ENCODE measurements at regions not wholly inside any gene's neighbourhood (a gene's known extent, or its start where the extent isn't known, plus 50 kb on each side); places are given as distances from the start of the nearest gene placed in this dataset.
"Not testable (repeated sequence)": the region's sequence is repeated elsewhere in the genome, so short reads cannot be mapped to it uniquely, and the experiment has no call there.

DNA sequence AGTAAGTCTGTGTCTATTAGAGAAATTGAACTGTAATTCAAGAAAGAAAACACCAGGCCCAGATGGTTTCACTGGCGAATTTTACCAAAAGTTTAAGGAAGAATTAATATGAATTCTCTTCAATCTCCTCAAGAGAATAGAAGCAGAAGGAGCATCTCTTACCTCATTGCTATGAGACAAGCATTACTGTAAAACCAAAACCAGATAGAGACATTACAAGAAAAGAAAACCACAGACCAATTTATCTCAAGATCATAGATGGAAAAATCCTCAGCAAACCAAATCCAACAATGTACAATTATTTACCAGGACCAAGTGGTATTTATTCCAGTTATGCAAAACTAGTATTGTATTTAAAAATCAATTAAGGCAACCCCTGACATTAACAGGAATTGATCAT, 160.6 kb downstream of the LIPI start:
- intact Hi-C loops (cut with DNase I): no loop called here
- TF ChIP-seq, protein P1, sequence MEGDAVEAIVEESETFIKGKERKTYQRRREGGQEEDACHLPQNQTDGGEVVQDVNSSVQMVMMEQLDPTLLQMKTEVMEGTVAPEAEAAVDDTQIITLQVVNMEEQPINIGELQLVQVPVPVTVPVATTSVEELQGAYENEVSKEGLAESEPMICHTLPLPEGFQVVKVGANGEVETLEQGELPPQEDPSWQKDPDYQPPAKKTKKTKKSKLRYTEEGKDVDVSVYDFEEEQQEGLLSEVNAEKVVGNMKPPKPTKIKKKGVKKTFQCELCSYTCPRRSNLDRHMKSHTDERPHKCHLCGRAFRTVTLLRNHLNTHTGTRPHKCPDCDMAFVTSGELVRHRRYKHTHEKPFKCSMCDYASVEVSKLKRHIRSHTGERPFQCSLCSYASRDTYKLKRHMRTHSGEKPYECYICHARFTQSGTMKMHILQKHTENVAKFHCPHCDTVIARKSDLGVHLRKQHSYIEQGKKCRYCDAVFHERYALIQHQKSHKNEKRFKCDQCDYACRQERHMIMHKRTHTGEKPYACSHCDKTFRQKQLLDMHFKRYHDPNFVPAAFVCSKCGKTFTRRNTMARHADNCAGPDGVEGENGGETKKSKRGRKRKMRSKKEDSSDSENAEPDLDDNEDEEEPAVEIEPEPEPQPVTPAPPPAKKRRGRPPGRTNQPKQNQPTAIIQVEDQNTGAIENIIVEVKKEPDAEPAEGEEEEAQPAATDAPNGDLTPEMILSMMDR (IDR thresholded peaks at IDR 0.05): no peak
- H3K27me3 ChIP-seq: no peaks in the 10 kb centered on the region
- no peaks in the 10 kb centered on the region for H3K36me3 ChIP-seq
- no peaks in the 10 kb centered on the region for H3K9me3 ChIP-seq
- DNase-seq: no peak
- no peak overlapping the region for H3K27ac ChIP-seq
- no peak overlapping the region for H3K4me3 ChIP-seq
- no peaks in the 10 kb centered on the region for H3K4me1 ChIP-seq
- no peak for ATAC-seq

DNA sequence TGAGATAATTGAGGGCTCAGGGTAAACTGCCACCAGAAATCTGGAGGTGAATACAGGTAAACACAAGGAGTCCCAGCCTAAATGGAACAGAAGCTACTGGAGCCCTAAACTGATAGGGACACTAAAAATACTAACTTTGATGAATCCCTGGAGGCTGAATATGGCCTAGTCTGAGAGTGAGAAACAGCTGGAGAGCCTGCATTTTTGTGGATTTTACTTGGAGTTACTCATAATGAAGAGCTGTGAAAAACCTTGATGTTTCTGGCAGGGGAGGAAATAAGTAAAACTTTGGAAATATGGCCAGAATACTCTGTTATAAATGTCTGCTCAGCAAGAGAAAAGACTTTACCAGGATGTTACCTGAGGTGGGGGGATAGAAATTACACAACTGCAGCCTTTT, 164.4 kb downstream of the LIPI start:
- TF ChIP-seq, protein P1 (IDR thresholded peaks at IDR 0.05): no peak
- no peak for ATAC-seq
- no peaks in the 10 kb centered on the region for H3K36me3 ChIP-seq

DNA sequence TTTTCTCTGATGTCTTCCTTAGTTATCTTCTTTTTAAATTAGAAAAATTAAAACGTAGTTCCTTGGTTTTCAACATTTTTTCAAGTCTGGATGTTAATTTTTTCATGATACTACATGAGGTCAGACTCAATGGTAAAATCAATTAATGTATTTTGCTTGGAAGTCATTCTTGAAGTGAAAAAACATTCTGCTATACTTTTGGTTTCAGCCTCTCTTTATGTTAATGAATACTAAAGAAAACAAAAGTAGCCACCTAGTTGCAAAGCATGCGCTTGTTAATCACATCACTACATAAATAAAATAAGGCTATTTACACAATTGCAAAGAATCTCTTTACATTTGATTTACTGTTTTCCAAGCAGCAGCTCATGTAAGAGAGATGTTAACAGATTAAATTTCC, 170.4 kb downstream of the LIPI start:
- H3K36me3 ChIP-seq: no peaks in the 10 kb centered on the region
- TF ChIP-seq, protein P1 (IDR thresholded peaks at IDR 0.05): no peak
- no peak overlapping the region for H3K27ac ChIP-seq
- no peak overlapping the region for H3K4me3 ChIP-seq
- intact Hi-C loops (cut with DNase I): no loop called here
- H3K4me1 ChIP-seq: no peaks in the 10 kb centered on the region
- no peaks in the 10 kb centered on the region for H3K9me3 ChIP-seq
- ATAC-seq (no peak), DNase-seq (no peak)
- no peaks in the 10 kb centered on the region for H3K27me3 ChIP-seq

More for the DNA sequence above, 164.4 kb downstream of the LIPI start:
- DNase-seq: no peak
- H3K27ac ChIP-seq: no peak overlapping the region
- no peak overlapping the region for H3K4me3 ChIP-seq
- no peaks in the 10 kb centered on the region for H3K9me3 ChIP-seq
- no peaks in the 10 kb centered on the region for H3K4me1 ChIP-seq
- intact Hi-C loops (cut with DNase I): no loop called here
- H3K27me3 ChIP-seq: no peaks in the 10 kb centered on the region

DNA sequence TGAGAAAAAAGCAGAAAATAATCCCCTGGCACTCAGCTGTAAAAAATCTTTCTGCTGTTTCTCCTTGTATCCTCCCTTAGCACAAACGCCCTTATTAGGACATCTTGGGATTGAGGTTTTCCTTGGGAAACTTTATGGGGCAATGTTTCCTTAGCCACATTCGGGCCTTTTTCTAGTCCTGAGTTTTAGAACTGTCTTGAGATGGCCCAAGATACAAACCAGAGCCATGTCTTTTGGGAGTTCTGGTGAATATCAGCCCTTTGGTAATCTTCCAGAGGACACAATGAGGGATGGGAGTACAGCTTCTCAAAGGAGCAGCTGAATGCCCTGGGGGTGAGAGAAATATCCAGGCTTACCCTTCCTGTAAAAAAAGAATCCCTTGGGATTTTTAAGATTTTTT, 182.1 kb downstream of the LIPI start:
- H3K27me3 ChIP-seq; H3K4me1 ChIP-seq; ATAC-seq; H3K27ac ChIP-seq; intact Hi-C loops (cut with DNase I); H3K4me3 ChIP-seq; H3K9me3 ChIP-seq; DNase-seq; H3K36me3 ChIP-seq: not testable (repeated sequence)

DNA sequence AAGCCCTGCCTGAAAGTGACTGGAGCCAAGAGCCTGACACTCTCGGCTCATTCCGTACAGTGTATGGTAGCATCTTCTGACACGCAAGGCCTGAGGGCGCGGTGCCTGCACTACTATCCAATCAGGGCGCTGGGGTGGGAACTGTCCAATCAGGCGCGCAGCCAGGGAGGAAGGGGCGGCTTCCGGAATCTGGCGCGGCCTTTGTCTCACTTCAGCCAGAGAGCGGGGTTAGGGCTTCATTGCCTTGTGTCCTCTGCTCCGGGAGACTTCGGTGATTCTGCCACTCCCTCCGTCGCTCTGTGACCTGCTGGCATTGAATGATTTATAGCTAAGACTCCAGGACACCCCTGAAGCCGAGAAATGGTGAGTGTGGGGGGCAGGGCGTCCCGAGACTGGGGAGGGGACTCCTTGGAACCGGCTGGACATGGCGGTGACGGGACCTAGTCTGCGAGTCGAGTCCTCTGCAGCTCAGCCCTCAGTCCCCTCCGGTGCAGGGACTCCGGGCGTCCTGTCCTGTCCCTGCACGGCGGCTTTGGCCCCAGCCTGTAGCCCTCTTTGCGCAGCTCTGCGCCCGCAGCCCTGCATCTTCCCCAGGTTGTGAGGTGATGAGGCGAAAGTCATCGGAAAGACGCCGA, 183.4 kb downstream of the LIPI start:
- intact Hi-C loops (cut with DNase I); H3K27ac ChIP-seq; H3K9me3 ChIP-seq; H3K27me3 ChIP-seq; H3K36me3 ChIP-seq; H3K4me1 ChIP-seq: not testable (repeated sequence)
- DNase-seq (peak; percentile 89), ATAC-seq (peak; percentile 99)
- H3K4me3 ChIP-seq: peak overlapping the region; percentile 58

DNA sequence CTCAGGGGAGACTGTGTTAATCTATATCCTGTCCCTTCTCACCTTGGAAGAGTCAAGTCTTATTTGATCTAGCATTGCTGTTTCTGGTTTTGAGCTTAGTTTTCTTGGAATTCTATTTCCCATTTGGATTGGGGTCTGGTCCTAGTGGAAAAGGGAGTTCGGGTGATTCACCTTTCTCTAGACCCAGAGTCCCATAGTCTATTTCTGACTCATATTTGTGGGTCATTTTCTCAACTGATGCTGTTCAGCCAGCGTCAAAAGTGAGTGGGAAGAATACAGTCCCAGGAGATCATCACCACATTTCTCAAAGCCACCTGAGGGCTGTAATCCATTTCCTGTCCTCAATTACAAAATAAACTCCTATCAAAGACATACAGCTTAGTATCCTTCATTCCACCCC, 190.6 kb downstream of the LIPI start:
- H3K4me1 ChIP-seq; H3K36me3 ChIP-seq; intact Hi-C loops (cut with DNase I); H3K27me3 ChIP-seq; H3K27ac ChIP-seq; DNase-seq; H3K4me3 ChIP-seq; ATAC-seq; H3K9me3 ChIP-seq: not testable (repeated sequence)

DNA sequence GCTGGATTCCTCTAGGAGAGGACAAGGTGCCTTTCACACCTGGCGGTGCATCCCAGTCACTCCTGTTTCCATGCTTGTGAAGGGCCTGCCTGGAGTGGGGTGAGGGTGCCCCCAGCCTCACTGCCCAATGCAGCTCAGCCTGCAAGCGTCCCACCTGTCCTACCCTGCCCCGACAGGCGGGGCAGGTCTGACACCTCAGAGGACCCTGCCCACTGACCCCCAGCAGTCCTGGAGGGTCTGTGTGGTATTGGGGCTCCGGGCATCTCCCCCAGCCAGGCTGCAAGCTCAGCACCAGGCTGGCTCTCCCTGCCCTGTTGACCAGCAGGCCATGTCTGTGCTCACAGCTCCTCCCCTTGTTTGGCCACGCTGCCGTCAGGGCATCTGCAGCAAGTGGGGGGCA, 194.9 kb downstream of the LIPI start:
- H3K4me1 ChIP-seq; H3K4me3 ChIP-seq; H3K36me3 ChIP-seq; H3K27me3 ChIP-seq; H3K9me3 ChIP-seq; H3K27ac ChIP-seq; intact Hi-C loops (cut with DNase I); ATAC-seq; DNase-seq: not testable (repeated sequence)

DNA sequence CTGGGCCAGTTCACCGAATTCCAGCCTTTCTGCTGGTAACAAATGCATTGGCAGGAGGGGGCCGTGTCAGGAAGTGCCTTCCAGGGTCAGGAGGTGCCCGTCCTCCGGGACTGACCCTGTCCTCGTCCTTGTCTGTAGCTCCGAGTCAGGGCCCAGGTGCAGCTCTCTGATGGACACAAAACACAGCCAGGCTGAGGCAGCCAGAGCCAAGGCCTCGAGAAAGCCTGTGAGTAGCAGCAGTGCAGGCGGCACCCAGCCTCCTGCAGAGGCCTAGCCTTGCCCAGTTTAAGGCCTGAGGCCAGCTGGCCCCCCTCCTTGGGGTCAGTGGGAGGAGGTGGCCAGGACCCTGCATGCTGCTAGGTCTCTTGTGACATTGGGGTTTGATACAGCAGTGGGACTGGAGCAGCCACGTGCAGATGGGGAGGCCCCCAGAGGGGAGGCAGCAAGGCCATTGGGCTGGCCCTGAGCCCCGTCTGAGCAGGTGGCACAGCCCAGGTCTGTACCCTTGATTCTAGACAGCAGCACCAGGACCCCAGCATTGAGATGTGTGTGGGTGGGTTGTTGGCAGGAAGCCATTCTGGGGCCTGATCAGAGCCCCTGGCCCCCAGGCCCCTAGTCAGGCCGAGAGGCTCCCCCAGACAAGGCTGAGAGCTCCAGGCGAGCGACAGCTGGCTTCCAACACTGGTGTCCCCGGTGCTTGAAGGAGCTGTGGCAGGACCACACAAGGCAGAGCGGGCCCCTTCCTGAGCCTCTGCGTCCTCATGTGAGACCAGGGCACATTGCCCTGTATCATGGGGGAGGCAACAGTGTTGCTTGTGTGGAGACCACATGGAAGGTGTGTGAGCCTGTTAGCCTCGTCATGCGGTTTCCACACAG, 196.9 kb downstream of the LIPI start:
- H3K36me3 ChIP-seq; ATAC-seq; DNase-seq; H3K4me3 ChIP-seq; H3K9me3 ChIP-seq; H3K27ac ChIP-seq; H3K4me1 ChIP-seq; H3K27me3 ChIP-seq; intact Hi-C loops (cut with DNase I): not testable (repeated sequence)
